ENCODE measurements at regions not wholly inside any gene's neighbourhood (a gene's known extent, or its start where the extent isn't known, plus 50 kb on each side); places are given as distances from the start of the nearest gene placed in this dataset.

DNA sequence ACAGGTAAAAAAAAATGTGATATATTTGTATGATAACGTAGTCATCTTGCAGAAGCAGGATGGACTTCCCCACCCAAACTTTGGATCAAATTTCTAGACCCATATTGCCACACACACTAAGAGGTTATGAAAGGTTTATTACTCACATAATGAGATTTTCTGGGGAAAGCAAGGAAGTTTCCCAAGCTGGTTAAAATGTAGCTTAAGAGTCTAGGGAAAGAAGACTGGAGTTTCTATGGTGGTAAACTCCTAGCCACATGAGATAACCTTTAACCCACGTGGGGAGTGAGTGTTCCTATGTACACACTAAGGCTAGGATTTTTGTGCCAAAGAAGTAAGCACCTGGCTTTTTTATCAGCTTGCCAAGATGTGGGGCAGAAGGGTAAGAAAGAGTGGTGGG, 335.7 kb upstream of the UBE2E3 start:
- no peak for TF ChIP-seq POLR2A (IDR thresholded peaks at IDR 0.05)
- TF ChIP-seq, protein P1, sequence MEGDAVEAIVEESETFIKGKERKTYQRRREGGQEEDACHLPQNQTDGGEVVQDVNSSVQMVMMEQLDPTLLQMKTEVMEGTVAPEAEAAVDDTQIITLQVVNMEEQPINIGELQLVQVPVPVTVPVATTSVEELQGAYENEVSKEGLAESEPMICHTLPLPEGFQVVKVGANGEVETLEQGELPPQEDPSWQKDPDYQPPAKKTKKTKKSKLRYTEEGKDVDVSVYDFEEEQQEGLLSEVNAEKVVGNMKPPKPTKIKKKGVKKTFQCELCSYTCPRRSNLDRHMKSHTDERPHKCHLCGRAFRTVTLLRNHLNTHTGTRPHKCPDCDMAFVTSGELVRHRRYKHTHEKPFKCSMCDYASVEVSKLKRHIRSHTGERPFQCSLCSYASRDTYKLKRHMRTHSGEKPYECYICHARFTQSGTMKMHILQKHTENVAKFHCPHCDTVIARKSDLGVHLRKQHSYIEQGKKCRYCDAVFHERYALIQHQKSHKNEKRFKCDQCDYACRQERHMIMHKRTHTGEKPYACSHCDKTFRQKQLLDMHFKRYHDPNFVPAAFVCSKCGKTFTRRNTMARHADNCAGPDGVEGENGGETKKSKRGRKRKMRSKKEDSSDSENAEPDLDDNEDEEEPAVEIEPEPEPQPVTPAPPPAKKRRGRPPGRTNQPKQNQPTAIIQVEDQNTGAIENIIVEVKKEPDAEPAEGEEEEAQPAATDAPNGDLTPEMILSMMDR (IDR thresholded peaks at IDR 0.05), result no peak

All from right lobe of liver (tissue), 4 donors.